ENCODE measurements at regions not wholly inside any gene's neighbourhood (a gene's known extent, or its start where the extent isn't known, plus 50 kb on each side); places are given as distances from the start of the nearest gene placed in this dataset.
"Not testable (repeated sequence)": the region's sequence is repeated elsewhere in the genome, so short reads cannot be mapped to it uniquely, and the experiment has no call there.

GRCh38 chr6:86731631-86732030, 205.7 kb upstream of the HTR1E start:
- not testable (repeated sequence) for TF ChIP-seq CTCF (conservative IDR thresholded peaks at IDR 0.05 in 1 of 2, IDR thresholded peaks at IDR 0.05 in 1 of 2; ENCODE audit: low read depth in 1 of 2, low read length in 2 of 2); EZH2 (IDR thresholded peaks at IDR 0.05; ENCODE audit: low read length, missing control alignments)

Data from fibroblast of lung (primary cell).